ENCODE measurements at regions not wholly inside any gene's neighbourhood (a gene's known extent, or its start where the extent isn't known, plus 50 kb on each side); places are given as distances from the start of the nearest gene placed in this dataset.
A peak's percentile ranks its signal among the peaks of the same experiment; 100 is the strongest.

- WGBS, 2 donors = 78 to 80% methylated on average over 21 to 23 of the region's 23 CpGs
- no peak overlapping the region for H3K27ac ChIP-seq
- intact Hi-C loops (cut with DNase I) = no loop called here
- H3K4me3 ChIP-seq = no peak overlapping the region
- no peak for TF ChIP-seq CTCF (IDR thresholded peaks at IDR 0.05)
- H3K4me1 ChIP-seq = peaks cover 0 to 4% (median 0%) of the 10 kb centered on the region in 9 donors
- DNase-seq (peak in 1 of 2 donors; percentile 7), ATAC-seq (no peak)
- H3K27me3 ChIP-seq = peaks cover 0 to 74% (median 30%) of the 10 kb centered on the region in 7 donors
- H3K9me3 ChIP-seq = no peaks in the 10 kb centered on the region
- no peaks in the 10 kb centered on the region for H3K36me3 ChIP-seq
These were observed 57.6 kb upstream of the ADGRA1 start for GRCh38 chr10:133030126-133030525.

GRCh38 chr10:133028956-133029355 is 58.8 kb upstream of the ADGRA1 start:
- no peaks in the 10 kb centered on the region for H3K9me3 ChIP-seq
- ATAC-seq = no peak
- intact Hi-C loops (cut with DNase I) = no loop called here
- no peak for DNase-seq
- no peak for TF ChIP-seq CTCF (IDR thresholded peaks at IDR 0.05)
- peaks cover 0 to 4% (median 0%) of the 10 kb centered on the region in 9 donors for H3K4me1 ChIP-seq
- H3K4me3 ChIP-seq = no peak overlapping the region
- no peak overlapping the region for H3K27ac ChIP-seq
- 83 to 87% methylated on average over 16 of the region's 16 CpGs for WGBS, 2 donors
- H3K27me3 ChIP-seq = peaks cover 0 to 83% (median 38%) of the 10 kb centered on the region in 7 donors
- no peaks in the 10 kb centered on the region for H3K36me3 ChIP-seq

GRCh38 chr10:133028158-133028557 is 59.6 kb upstream of the ADGRA1 start:
- peaks cover 0 to 4% (median 0%) of the 10 kb centered on the region in 9 donors for H3K4me1 ChIP-seq
- ATAC-seq (no peak), DNase-seq (no peak)
- no peaks in the 10 kb centered on the region for H3K36me3 ChIP-seq
- intact Hi-C loops (cut with DNase I) = no loop called here
- no peaks in the 10 kb centered on the region for H3K9me3 ChIP-seq
- no peak overlapping the region for H3K27ac ChIP-seq
- no peak overlapping the region for H3K4me3 ChIP-seq
- 61 to 66% methylated on average over 1 of the region's 1 CpG for WGBS, 2 donors
- H3K27me3 ChIP-seq = peaks cover 0 to 88% (median 38%) of the 10 kb centered on the region in 7 donors
- no peak for TF ChIP-seq CTCF (IDR thresholded peaks at IDR 0.05)

- DNase-seq (peak in 1 of 2 donors; percentile 1), ATAC-seq (no peak)
- Histone ChIP-seq H3K9me3 (no peaks in the 10 kb centered on the region), H3K27ac (no peak overlapping the region), H3K36me3 (no peaks in the 10 kb centered on the region), H3K4me1 (peaks cover 0 to 10% (median 2%) of the 10 kb centered on the region in 9 donors), H3K27me3 (peaks cover 0 to 89% (median 38%) of the 10 kb centered on the region in 7 donors), H3K4me3 (no peak overlapping the region)
- intact Hi-C loops (cut with DNase I) = no loop called here
- WGBS, 2 donors = 62 to 69% methylated on average over 13 of the region's 13 CpGs
- no peak for TF ChIP-seq CTCF (IDR thresholded peaks at IDR 0.05)
These were observed 60.2 kb upstream of the ADGRA1 start for GRCh38 chr10:133027482-133027881.

Data from heart right ventricle (tissue), 16 donors.